Liver (tissue), 3 donors: ENCODE measurements at regions not wholly inside any gene's neighbourhood (a gene's known extent, or its start where the extent isn't known, plus 50 kb on each side); places are given as distances from the start of the nearest gene placed in this dataset.

ENCODE experiments used
- CTCF ChIP-seq: fragments of 150-350 bp; IDR thresholded peaks from 2 replicates; pipeline ENCODE4 v1.5.1; 2017; ENCODE audit warnings: improper control_type of control experiment, low read depth, low read length; ENCODE audit not compliant: missing input control
- FOXA1 ChIP-seq: IDR thresholded peaks from 2 replicates; pipeline ENCODE4 v1.6.1; 2016; ENCODE audit warnings: antibody characterized with exemption
- JUND ChIP-seq, 2 donors: IDR thresholded peaks; 2 replicates each; pipeline ENCODE4 v1.6.1; 2016; ENCODE audit warnings: antibody characterized with exemption in 2 of 2
- TF ChIP-seq, protein P1 (sequence below): IDR thresholded peaks from 2 replicates; pipeline ENCODE4 v1.6.1; 2016; ENCODE audit warnings: antibody characterized with exemption
- donor health status: healthy.
- donor health status: healthy.

GRCh38 chr6:156658966-156659821 is 118.0 kb upstream of the ARID1B start:
- no peak for TF ChIP-seq FOXA1
- TF ChIP-seq, protein P1, sequence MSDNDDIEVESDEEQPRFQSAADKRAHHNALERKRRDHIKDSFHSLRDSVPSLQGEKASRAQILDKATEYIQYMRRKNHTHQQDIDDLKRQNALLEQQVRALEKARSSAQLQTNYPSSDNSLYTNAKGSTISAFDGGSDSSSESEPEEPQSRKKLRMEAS = no peak
- TF ChIP-seq JUND (IDR thresholded peaks at IDR 0.05) = no peak
- no peak for TF ChIP-seq CTCF
